GM19452 (cell line): ENCODE measurements at regions not wholly inside any gene's neighbourhood (a gene's known extent, or its start where the extent isn't known, plus 50 kb on each side); places are given as distances from the start of the nearest gene placed in this dataset.

Experiments
- ATAC-seq: cut with Tn5 transposase; IDR thresholded peaks from one replicate; pipeline ENCODE4 v1.9.1; 2021; ENCODE audit not compliant: unreplicated experiment

- ATAC-seq = no peak
Observed at GRCh38 chr13:31853643-31854326, 114.5 kb downstream of the RXFP2 start.

GRCh38 chr13:31859571-31859970, 120.2 kb downstream of the RXFP2 start:
- ATAC-seq = no peak

DNA sequence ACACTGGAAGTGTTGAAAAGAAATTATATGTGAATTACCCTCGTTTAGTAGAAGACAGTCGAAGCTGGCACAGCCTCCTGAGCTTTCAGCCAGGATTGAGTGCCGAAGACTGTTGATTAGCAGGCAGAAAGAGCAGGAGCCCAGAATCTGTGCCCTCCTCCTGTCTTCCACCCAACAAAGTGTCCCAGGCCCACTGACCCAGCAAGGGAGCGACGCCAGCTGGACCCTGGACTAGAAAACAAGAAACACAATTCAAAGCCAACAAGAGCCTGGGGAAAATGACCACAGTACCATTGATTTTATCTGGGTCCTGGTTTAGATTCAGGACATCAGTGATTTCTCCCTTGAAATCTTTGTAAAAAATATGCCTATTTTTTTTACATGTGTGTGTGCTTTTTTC, 120.7 kb downstream of the RXFP2 start:
- no peak for ATAC-seq

DNA sequence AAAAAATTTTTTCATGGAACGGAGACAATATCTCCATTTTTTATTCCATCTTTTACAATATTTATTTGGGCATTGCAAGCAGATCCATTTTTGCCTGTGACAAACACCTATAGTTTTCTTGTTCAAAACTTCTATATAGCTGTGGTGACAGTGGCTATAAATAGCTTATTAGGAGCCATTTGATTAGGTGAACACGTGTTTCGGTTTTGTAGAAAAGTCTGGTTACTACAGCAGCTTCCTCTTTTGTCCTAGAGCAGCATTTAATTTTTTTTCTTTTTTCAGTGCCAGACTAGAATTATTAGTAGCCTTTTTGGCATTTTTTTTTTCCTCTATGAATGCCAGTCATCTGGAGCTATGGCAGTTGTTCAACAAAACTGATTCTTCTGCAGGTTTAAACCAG, 123.5 kb downstream of the RXFP2 start:
- no peak for ATAC-seq

GRCh38 chr13:31864307-31864706, 125.0 kb downstream of the RXFP2 start:
- ATAC-seq = no peak

DNA sequence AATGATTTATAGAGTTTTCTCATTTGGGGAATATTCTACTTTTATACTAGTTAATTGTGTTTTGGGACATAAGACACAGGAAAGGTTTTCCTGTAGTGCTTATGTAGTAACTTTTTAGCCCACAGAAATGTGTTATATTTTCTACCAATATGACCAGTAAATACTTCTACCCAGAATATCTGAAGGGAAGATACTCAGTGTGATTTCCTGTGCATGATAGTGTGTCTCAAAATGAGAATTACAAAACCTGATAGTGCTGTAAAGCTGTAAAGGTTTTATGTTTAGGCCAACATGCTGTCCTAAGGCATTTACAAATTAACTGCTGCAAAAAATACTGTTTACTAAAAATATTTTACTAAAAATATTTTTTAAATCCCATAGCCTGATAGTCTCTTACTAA, 126.8 kb downstream of the RXFP2 start:
- no peak for ATAC-seq

DNA sequence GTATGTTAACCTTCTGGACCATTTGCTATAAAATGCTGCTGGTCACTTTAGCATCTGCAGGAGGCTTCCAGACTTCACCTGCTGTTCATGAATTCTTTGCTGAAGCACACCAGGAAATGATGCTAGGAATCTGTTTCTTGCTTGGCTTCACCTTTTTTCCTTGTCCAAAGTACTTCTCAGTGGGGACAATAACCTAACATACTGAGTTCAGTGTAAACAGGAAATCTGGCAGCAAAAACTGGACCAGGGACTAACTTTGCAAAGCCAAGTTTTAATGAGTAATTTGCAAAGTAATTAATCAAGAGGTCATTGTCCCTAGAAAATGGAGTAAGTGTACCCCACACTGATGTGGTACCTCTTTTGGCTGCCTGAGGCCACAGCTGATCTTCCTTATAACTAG, 128.4 kb downstream of the RXFP2 start:
- no peak for ATAC-seq

DNA sequence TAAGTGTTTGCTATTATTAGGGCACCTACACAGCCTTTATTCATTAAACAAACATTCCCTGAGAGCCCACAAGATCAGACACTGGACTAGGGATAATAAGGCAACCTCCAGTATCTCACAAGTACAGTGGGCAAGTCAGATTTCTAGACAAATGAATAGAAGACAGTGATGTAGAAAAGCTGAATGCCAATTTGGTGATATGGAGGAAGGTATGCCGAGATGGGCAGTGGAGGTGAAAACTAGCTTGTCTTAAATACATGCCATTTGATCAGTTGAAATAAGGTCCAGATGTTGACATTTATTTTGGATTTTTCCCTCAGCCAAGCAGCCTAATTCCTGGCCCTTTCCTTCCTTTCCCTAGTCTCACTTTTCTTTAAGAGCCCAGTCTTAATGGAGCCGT, 130.3 kb downstream of the RXFP2 start:
- ATAC-seq = no peak

DNA sequence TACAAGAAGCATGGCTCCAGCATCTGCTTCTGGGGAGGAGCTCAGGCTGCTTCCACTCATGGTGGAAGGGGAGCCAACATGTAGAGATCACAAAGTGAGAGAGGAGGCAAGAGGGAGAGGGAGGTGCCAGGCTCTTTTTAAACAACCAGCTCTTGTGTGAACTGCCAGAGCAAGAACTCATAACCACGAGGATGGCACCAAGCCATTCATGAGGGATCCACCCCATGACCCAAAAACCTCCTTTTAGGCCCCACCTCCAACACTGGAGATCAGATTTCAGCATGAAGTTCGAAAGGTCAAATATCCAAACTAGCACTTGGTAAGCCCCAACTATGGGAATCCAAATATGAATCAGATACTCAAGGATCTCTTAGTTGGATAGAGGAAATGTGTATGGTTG, 131.2 kb downstream of the RXFP2 start:
- no peak for ATAC-seq

GRCh38 chr13:31873145-31873544, 133.8 kb downstream of the RXFP2 start:
- no peak for ATAC-seq

DNA sequence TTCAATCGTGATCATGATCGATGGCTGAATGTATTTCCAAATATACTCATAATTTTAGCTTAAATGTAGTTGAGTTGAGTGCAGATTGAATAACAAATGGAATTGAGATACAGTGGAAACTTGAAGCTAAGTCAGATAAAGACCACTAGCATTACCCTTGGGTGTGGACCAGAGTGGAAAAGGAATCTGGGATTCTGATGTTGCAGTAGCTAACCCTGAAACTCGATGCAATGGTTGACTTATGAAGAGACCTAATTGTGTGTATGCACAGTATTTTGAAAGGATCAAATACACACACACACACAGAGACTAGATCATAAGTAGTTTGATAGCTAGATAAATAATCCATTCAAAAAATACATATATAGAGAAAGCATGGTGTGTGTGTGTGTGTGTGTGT, 135.8 kb downstream of the RXFP2 start:
- no peak for ATAC-seq

GRCh38 chr13:31878052-31878451, 138.7 kb downstream of the RXFP2 start:
- no peak for ATAC-seq

GRCh38 chr13:31878495-31878894, 139.2 kb downstream of the RXFP2 start:
- ATAC-seq = no peak

DNA sequence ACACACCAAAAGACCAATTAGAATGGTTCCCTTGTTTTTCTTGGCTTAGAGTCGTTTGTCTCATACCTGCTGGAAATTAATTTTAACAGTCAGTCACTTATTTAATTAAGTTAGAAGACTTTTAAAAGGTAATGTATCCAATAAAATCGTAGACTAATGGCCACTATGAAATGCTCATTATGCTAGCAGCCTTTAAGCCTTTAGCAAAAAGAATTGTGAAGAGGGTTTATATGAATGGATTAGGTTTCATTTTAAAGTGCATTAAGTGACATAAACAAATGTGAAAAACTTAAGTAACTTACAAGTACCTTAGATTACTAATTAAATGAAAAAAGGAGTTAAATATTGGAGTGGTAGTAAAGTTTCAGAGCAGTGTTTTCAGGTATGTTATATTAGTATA, 139.6 kb downstream of the RXFP2 start:
- ATAC-seq = no peak

DNA sequence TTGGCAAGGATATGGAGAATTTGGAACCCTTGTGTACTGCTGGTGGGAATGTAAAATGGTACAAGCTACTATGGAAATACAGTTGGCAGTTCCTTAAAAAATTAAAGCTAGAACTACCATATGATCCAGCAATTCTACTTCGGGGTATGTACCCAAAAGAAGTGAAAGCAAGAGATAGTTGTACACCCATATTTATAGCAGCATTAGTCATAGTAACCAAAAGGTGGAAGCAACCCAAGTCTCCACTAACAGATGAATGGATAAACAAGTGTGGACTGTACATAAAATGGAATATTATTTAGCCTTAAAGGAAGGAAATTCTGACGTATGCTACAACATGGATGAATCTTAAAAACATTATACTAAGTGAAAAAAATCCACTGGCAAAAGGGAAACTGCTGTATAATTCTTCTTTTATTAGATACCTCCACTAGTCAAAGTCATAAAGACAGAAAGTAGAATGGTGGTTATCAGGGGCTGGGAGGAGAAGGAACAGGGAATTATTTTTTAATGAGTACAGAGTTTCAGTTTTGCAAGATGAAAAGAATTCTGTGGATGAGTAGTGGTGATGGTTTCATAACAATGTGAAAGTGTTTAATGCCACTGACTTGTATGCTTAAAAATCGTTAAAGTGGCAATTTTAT, 141.6 kb downstream of the RXFP2 start:
- peak; percentile 51 for ATAC-seq

DNA sequence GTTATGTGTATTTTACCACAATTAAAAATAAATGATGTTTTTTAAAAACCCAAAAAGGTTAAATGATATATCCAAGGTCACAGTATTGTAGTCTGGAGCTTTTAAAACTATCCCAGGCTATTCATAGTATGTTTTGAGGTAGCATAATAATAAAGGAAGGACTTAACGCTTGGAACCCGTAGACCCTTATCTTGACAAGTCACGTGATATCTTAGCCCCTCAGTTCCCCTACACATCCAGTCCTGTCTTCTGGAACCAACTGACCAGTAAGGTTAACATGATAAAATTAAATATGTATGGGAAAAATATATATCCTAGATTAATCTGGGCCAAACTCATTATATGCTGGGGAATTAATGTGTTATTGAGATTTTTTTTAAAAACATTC, 142.2 kb downstream of the RXFP2 start:
- ATAC-seq = no peak

GRCh38 chr13:31882794-31883193, 143.5 kb downstream of the RXFP2 start:
- ATAC-seq = no peak

- no peak for ATAC-seq
Observed at GRCh38 chr13:31884556-31884955, 145.2 kb downstream of the RXFP2 start.

- no peak for ATAC-seq
Observed at GRCh38 chr13:31885994-31886393, 145.6 kb upstream of the FRY start.

GRCh38 chr13:31887286-31887685, 144.3 kb upstream of the FRY start:
- no peak for ATAC-seq

- no peak for ATAC-seq
Observed at GRCh38 chr13:31890946-31891345, 140.6 kb upstream of the FRY start.

DNA sequence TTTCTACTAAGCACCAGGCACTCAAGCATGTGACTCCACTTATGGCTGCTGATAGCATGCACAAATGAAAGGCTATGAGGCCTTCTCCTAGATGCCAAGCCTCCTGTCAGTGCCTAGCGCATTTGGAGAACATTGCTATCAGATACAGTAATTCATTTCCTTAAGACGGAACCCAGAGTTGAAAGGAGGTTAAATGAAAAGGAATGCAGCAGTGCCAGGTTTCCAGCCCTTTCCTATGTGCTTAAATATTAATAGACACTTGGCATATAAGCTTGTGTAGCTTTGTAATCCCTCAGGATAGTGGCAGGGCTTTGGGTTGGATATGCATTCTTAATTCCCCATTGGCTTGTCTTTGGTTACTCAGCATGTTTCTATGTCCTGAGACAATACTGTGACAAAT, 140.1 kb upstream of the FRY start:
- ATAC-seq = no peak

- no peak for ATAC-seq
Observed at GRCh38 chr13:31894931-31895330, 136.6 kb upstream of the FRY start.
